ENCODE measurements at regions not wholly inside any gene's neighbourhood (a gene's known extent, or its start where the extent isn't known, plus 50 kb on each side); places are given as distances from the start of the nearest gene placed in this dataset.

- in situ Hi-C loops (cut with HindIII; ENCODE audit: low pct_unique_long_range_greater_than_20kb, low sequenced_read_pairs): no loop called here
- no peaks in the 10 kb centered on the region for H3K9me3 ChIP-seq (ENCODE audit: control insufficient read depth, insufficient read depth, low read depth, low read length)
- ATAC-seq: no peak
- no peaks in the 10 kb centered on the region for H3K36me3 ChIP-seq (ENCODE audit: control insufficient read depth, insufficient read depth, low read length)
- intact Hi-C loops (cut with micrococcal nuclease; ENCODE audit: unreplicated experiment): no loop called here
- H3K27ac ChIP-seq (ENCODE audit: low read length): no peak overlapping the region
- DNase-seq (ENCODE audit: low read depth, low spot score): no peak
- no TSS peak for BruUV-seq (replicated peaks)
- H3K4me1 ChIP-seq (ENCODE audit: control insufficient read depth, insufficient read depth, low read length): no peaks in the 10 kb centered on the region
- ChIA-PET CTCF (no interaction called here), POLR2A (no interaction called here)
- no peaks in the 10 kb centered on the region for H3K27me3 ChIP-seq (ENCODE audit: control insufficient read depth, insufficient read depth, low read length)
- no peak overlapping the region for H3K4me3 ChIP-seq (ENCODE audit: low read depth in 2 of 2, low read length in 2 of 2)
- no peak for TF ChIP-seq POLR2AphosphoS5 (IDR thresholded peaks at IDR 0.05; ENCODE audit: low read depth, low read length)
- no peak for TF ChIP-seq SIN3A (IDR thresholded peaks at IDR 0.05; ENCODE audit: borderline replicate concordance, insufficient read depth, low read depth, low read length)
- no peak for TF ChIP-seq CTCF (IDR thresholded peaks at IDR 0.05)
- TF ChIP-seq TCF7L2 (IDR thresholded peaks at IDR 0.05; ENCODE audit: low read depth, low read length): no peak
Measured at GRCh38 chr4:106615961-106616360, 247.4 kb upstream of the GIMD1 start.

GRCh38 chr4:106615410-106615945 is 246.9 kb upstream of the GIMD1 start:
- Histone ChIP-seq H3K27me3 (ENCODE audit: control insufficient read depth, insufficient read depth, low read length) (no peaks in the 10 kb centered on the region), H3K4me1 (ENCODE audit: control insufficient read depth, insufficient read depth, low read length) (no peaks in the 10 kb centered on the region), H3K9me3 (ENCODE audit: control insufficient read depth, insufficient read depth, low read depth, low read length) (no peaks in the 10 kb centered on the region), H3K27ac (ENCODE audit: low read length) (no peak overlapping the region), H3K4me3 (ENCODE audit: low read depth in 2 of 2, low read length in 2 of 2) (no peak overlapping the region), H3K36me3 (ENCODE audit: control insufficient read depth, insufficient read depth, low read length) (no peaks in the 10 kb centered on the region)
- BruUV-seq (replicated peaks): no TSS peak
- ChIA-PET CTCF (no interaction called here), POLR2A (no interaction called here)
- no peak for ATAC-seq
- TF ChIP-seq SIN3A (IDR thresholded peaks at IDR 0.05; ENCODE audit: borderline replicate concordance, insufficient read depth, low read depth, low read length): no peak
- intact Hi-C loops (cut with micrococcal nuclease; ENCODE audit: unreplicated experiment): no loop called here
- DNase-seq (ENCODE audit: low read depth, low spot score): no peak
- in situ Hi-C loops (cut with HindIII; ENCODE audit: low pct_unique_long_range_greater_than_20kb, low sequenced_read_pairs): no loop called here

GRCh38 chr4:106614441-106614840 is 245.9 kb upstream of the GIMD1 start:
- in situ Hi-C loops (cut with HindIII; ENCODE audit: low pct_unique_long_range_greater_than_20kb, low sequenced_read_pairs) (no loop called here), intact Hi-C loops (cut with micrococcal nuclease; ENCODE audit: unreplicated experiment) (no loop called here)
- no peaks in the 10 kb centered on the region for H3K27me3 ChIP-seq (ENCODE audit: control insufficient read depth, insufficient read depth, low read length)
- ChIA-PET CTCF (no interaction called here), POLR2A (no interaction called here)
- no peaks in the 10 kb centered on the region for H3K4me1 ChIP-seq (ENCODE audit: control insufficient read depth, insufficient read depth, low read length)
- TF ChIP-seq REST (IDR thresholded peaks at IDR 0.05; ENCODE audit: insufficient read depth in 1 of 2, low read depth in 2 of 2, low read length in 1 of 2): no peak
- TF ChIP-seq CTCF (IDR thresholded peaks at IDR 0.05): no peak
- no peak for TF ChIP-seq TCF7L2 (IDR thresholded peaks at IDR 0.05; ENCODE audit: low read depth, low read length)
- no peak for TF ChIP-seq POLR2AphosphoS5 (IDR thresholded peaks at IDR 0.05; ENCODE audit: low read depth, low read length)
- TF ChIP-seq SIN3A (IDR thresholded peaks at IDR 0.05; ENCODE audit: borderline replicate concordance, insufficient read depth, low read depth, low read length): no peak
- H3K4me3 ChIP-seq (ENCODE audit: low read depth in 2 of 2, low read length in 2 of 2): no peak overlapping the region
- H3K9me3 ChIP-seq (ENCODE audit: control insufficient read depth, insufficient read depth, low read depth, low read length): no peaks in the 10 kb centered on the region
- ATAC-seq: no peak
- BruUV-seq (replicated peaks): no TSS peak
- H3K36me3 ChIP-seq (ENCODE audit: control insufficient read depth, insufficient read depth, low read length): no peaks in the 10 kb centered on the region
- H3K27ac ChIP-seq (ENCODE audit: low read length): no peak overlapping the region
- DNase-seq (ENCODE audit: low read depth, low spot score): no peak

Data from Panc1 (cell line).